ENCODE measurements at regions not wholly inside any gene's neighbourhood (a gene's known extent, or its start where the extent isn't known, plus 50 kb on each side); places are given as distances from the start of the nearest gene placed in this dataset.
"Not testable (repeated sequence)": the region's sequence is repeated elsewhere in the genome, so short reads cannot be mapped to it uniquely, and the experiment has no call there.

- peak; percentile 88 for TF ChIP-seq ZNF384 (IDR thresholded peaks at IDR 0.05)
- CTCF ChIA-PET, result interaction anchor here (0.7 kb wide), 2 partner anchors 26 to 475 kb away, joined by 3 to 6 read pairs; no protein-coding TSS in a partner anchor
- DNase-seq (ENCODE audit: extremely low spot score); POLR2A ChIA-PET: not testable (repeated sequence)
These were observed 65.1 kb upstream of the NECTIN3 start for GRCh38 chr3:111006485-111006884.

- ChIA-PET POLR2A (no interaction called here), CTCF (no interaction called here)
- DNase-seq (ENCODE audit: extremely low spot score), result peak; percentile 33
- no peak for TF ChIP-seq BHLHE40 (IDR thresholded peaks at IDR 0.05; ENCODE audit: borderline replicate concordance)
- TF ChIP-seq ARNT (IDR thresholded peaks at IDR 0.05), result no peak
- no peak for TF ChIP-seq LEF1 (IDR thresholded peaks at IDR 0.05; ENCODE audit: borderline replicate concordance)
- TF ChIP-seq HDGF (IDR thresholded peaks at IDR 0.05; ENCODE audit: borderline replicate concordance), result no peak
- no peak for TF ChIP-seq FOXM1 (IDR thresholded peaks at IDR 0.05; ENCODE audit: borderline replicate concordance)
- no peak for TF ChIP-seq CTBP1 (IDR thresholded peaks at IDR 0.05; ENCODE audit: borderline replicate concordance)
- no peak for TF ChIP-seq TARDBP (IDR thresholded peaks at IDR 0.05)
- no peak for TF ChIP-seq FOXK2 (IDR thresholded peaks at IDR 0.05)
- TF ChIP-seq SUZ12 (IDR thresholded peaks at IDR 0.05), result no peak
- no peak for TF ChIP-seq L3MBTL2 (conservative IDR thresholded peaks at IDR 0.05)
- TF ChIP-seq FOXA1 (IDR thresholded peaks at IDR 0.05), result no peak
- no peak for TF ChIP-seq NFRKB (IDR thresholded peaks at IDR 0.05)
- TF ChIP-seq, protein P1, sequence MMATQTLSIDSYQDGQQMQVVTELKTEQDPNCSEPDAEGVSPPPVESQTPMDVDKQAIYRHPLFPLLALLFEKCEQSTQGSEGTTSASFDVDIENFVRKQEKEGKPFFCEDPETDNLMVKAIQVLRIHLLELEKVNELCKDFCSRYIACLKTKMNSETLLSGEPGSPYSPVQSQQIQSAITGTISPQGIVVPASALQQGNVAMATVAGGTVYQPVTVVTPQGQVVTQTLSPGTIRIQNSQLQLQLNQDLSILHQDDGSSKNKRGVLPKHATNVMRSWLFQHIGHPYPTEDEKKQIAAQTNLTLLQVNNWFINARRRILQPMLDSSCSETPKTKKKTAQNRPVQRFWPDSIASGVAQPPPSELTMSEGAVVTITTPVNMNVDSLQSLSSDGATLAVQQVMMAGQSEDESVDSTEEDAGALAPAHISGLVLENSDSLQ (IDR thresholded peaks at IDR 0.05), result no peak
- no peak for TF ChIP-seq SP1 (IDR thresholded peaks at IDR 0.05)
- TF ChIP-seq ELF4 (IDR thresholded peaks at IDR 0.05), result no peak
- TF ChIP-seq ZNF384 (IDR thresholded peaks at IDR 0.05), result no peak
These were observed 59.0 kb upstream of the NECTIN3 start for GRCh38 chr3:111012388-111013248.

All from HEK293T (cell line).